Esophagus muscularis mucosa (tissue), 4 donors: ENCODE measurements at regions not wholly inside any gene's neighbourhood (a gene's known extent, or its start where the extent isn't known, plus 50 kb on each side); places are given as distances from the start of the nearest gene placed in this dataset.

Source experiments
- DNase-seq: peaks from one replicate; pipeline ENCODE4 v3.0.0-alpha.2; 2017; ENCODE audit errors: extremely low spot score
- H3K27ac ChIP-seq, 4 donors: fragments of 200-600 bp; sonication (generic); replicated peaks in 1 of 4; 1 replicate in 3 of 4; 2 replicates in 1 of 4; pipeline ENCODE4 v1.5.1; 2016 to 2019; ENCODE audit warnings: mild to moderate bottlenecking in 1 of 4
- H3K27me3 ChIP-seq, 4 donors: fragments of 200-600 bp; sonication (generic); one replicate each; pipeline versions ENCODE4 v1.5.1 to v1.6.0; 2016 to 2019
- H3K36me3 ChIP-seq, 4 donors: fragments of 200-600 bp; sonication (generic); one replicate each; pipeline ENCODE4 v1.5.1; 2016 to 2019
- H3K4me1 ChIP-seq, 4 donors: fragments of 200-600 bp; sonication (generic); one replicate each; pipeline ENCODE4 v1.5.1; 2016 to 2019
- H3K4me3 ChIP-seq, 4 donors: fragments of 200-600 bp; sonication (generic); 1 replicate in 2 of 4; 2 replicates in 2 of 4; pipeline ENCODE4 v1.5.1; 2016 to 2019; ENCODE audit warnings: mild to moderate bottlenecking in 4 of 4, moderate library complexity in 1 of 4
- H3K9me3 ChIP-seq, 4 donors: fragments of 200-600 bp; sonication (generic); 1 replicate in 3 of 4; 2 replicates in 1 of 4; pipeline ENCODE4 v1.5.1; 2016 to 2019
- CTCF ChIP-seq, 3 experiments: fragments of 200-600 bp in 2 of 3; fragments of 450-650 bp in 1 of 3; sonication (generic) in 2 of 3; IDR thresholded peaks; one replicate each; pipeline ENCODE4 v1.5.1; 2017 to 2019; ENCODE audit warnings: antibody characterized with exemption in 3 of 3, mild to moderate bottlenecking in 2 of 3, moderate library complexity in 1 of 3
- EP300 ChIP-seq: sonication (generic); formaldehyde crosslinking; IDR thresholded peaks from one replicate; pipeline ENCODE4 v1.6.1; 2017; ENCODE audit warnings: antibody characterized with exemption
- POLR2A ChIP-seq: fragments of 450-650 bp; IDR thresholded peaks from one replicate; pipeline ENCODE4 v1.6.1; 2017; ENCODE audit warnings: antibody characterized with exemption, moderate library complexity, mild to moderate bottlenecking, low read depth
- POLR2AphosphoS5 ChIP-seq, 2 donors: sonication (generic); formaldehyde crosslinking; IDR thresholded peaks; one replicate each; pipeline ENCODE4 v1.6.1; 2017; ENCODE audit warnings: antibody characterized with exemption in 2 of 2
- WGBS: methylation state at CpG from one replicate; pipeline ENCODE4 v1.1.5; 2018; 5-methylcytosine and 5-hydroxymethylcytosine counted together
- intact Hi-C: fragments of 100-400 bp; cut with DNase I; formaldehyde crosslinking; loops from one replicate; pipeline ENCODE4 v1.15.1; 2023

GRCh38 chr2:12155303-12156051 is 409.0 kb downstream of the LPIN1 start:
- WGBS: 33% methylated on average over 6 of the region's 6 CpGs
- no peaks in the 10 kb centered on the region for H3K27me3 ChIP-seq
- DNase-seq: no peak
- H3K4me1 ChIP-seq: peaks cover 12 to 20% (median 18%) of the 10 kb centered on the region in 4 donors
- H3K4me3 ChIP-seq: no peak overlapping the region
- no peak for TF ChIP-seq EP300
- TF ChIP-seq POLR2AphosphoS5 (IDR thresholded peaks at IDR 0.05): peak; percentile 16 to 52
- no peaks in the 10 kb centered on the region for H3K9me3 ChIP-seq
- H3K36me3 ChIP-seq: no peaks in the 10 kb centered on the region
- intact Hi-C loops: no loop called here
- peak overlapping the region in 3 of 4 donors; percentile 22 to 44 (median 41) for H3K27ac ChIP-seq

GRCh38 chr2:12156349-12156748 is 409.9 kb downstream of the LPIN1 start:
- Histone ChIP-seq H3K36me3 (no peaks in the 10 kb centered on the region), H3K4me1 (peaks cover 12 to 20% (median 18%) of the 10 kb centered on the region in 4 donors), H3K9me3 (no peaks in the 10 kb centered on the region), H3K27me3 (no peaks in the 10 kb centered on the region), H3K27ac (peak overlapping the region in 3 of 4 donors; percentile 22 to 44 (median 41)), H3K4me3 (no peak overlapping the region)
- 73% methylated on average over 4 of the region's 4 CpGs for WGBS
- no peak for TF ChIP-seq EP300
- TF ChIP-seq CTCF (IDR thresholded peaks at IDR 0.05): no peak
- no peak for TF ChIP-seq POLR2AphosphoS5 (IDR thresholded peaks at IDR 0.05)
- no peak for TF ChIP-seq POLR2A
- intact Hi-C loops: no loop called here
- DNase-seq: no peak

GRCh38 chr2:12161085-12161484 is 414.7 kb downstream of the LPIN1 start:
- no peak overlapping the region for H3K4me3 ChIP-seq
- WGBS: 81% methylated on average over 1 of the region's 1 CpG
- no peak for DNase-seq
- H3K36me3 ChIP-seq: no peaks in the 10 kb centered on the region
- no peak overlapping the region for H3K27ac ChIP-seq
- H3K27me3 ChIP-seq: no peaks in the 10 kb centered on the region
- no peak for TF ChIP-seq CTCF (IDR thresholded peaks at IDR 0.05)
- no peak for TF ChIP-seq POLR2AphosphoS5 (IDR thresholded peaks at IDR 0.05)
- H3K4me1 ChIP-seq: peaks cover 6 to 9% (median 7%) of the 10 kb centered on the region in 4 donors
- no peaks in the 10 kb centered on the region for H3K9me3 ChIP-seq
- intact Hi-C loops: loop anchor here (10.0 kb wide), 1 partner anchor 296 kb away; no protein-coding TSS in a partner anchor

- intact Hi-C loops: loop anchor here (10.0 kb wide), 1 partner anchor 298 kb away; no protein-coding TSS in a partner anchor
- peaks cover 0 to 1% (median 0%) of the 10 kb centered on the region in 4 donors for H3K4me1 ChIP-seq
- no peak overlapping the region for H3K4me3 ChIP-seq
- no peaks in the 10 kb centered on the region for H3K36me3 ChIP-seq
- no peaks in the 10 kb centered on the region for H3K27me3 ChIP-seq
- WGBS: 85% methylated on average over 12 of the region's 12 CpGs
- H3K9me3 ChIP-seq: no peaks in the 10 kb centered on the region
- TF ChIP-seq POLR2AphosphoS5 (IDR thresholded peaks at IDR 0.05): no peak
- no peak for TF ChIP-seq EP300
- TF ChIP-seq CTCF (IDR thresholded peaks at IDR 0.05): no peak
- no peak for TF ChIP-seq POLR2A
- DNase-seq: no peak
- no peak overlapping the region for H3K27ac ChIP-seq
These were observed 416.1 kb downstream of the LPIN1 start for GRCh38 chr2:12162269-12163247.

GRCh38 chr2:12163866-12164265 is 417.4 kb downstream of the LPIN1 start:
- Histone ChIP-seq H3K27me3 (no peaks in the 10 kb centered on the region), H3K4me1 (peaks cover 9 to 14% (median 11%) of the 10 kb centered on the region in 4 donors), H3K9me3 (no peaks in the 10 kb centered on the region), H3K27ac (no peak overlapping the region), H3K4me3 (no peak overlapping the region), H3K36me3 (no peaks in the 10 kb centered on the region)
- 100% methylated on average over 12 of the region's 12 CpGs for WGBS
- intact Hi-C loops: loop anchor here (10.0 kb wide), 1 partner anchor 299 kb away; no protein-coding TSS in a partner anchor
- no peak for TF ChIP-seq POLR2AphosphoS5 (IDR thresholded peaks at IDR 0.05)
- no peak for TF ChIP-seq CTCF (IDR thresholded peaks at IDR 0.05)
- no peak for TF ChIP-seq POLR2A
- TF ChIP-seq EP300: no peak
- no peak for DNase-seq
